22Rv1 (cell line): ENCODE measurements at regions not wholly inside any gene's neighbourhood (a gene's known extent, or its start where the extent isn't known, plus 50 kb on each side); places are given as distances from the start of the nearest gene placed in this dataset.

ENCODE experiments used
- CTCF ChIP-seq: fragments of 450-650 bp; IDR thresholded peaks from 2 replicates; pipeline ENCODE4 v1.5.1; 2017; ENCODE audit warnings: mild to moderate bottlenecking
- ZFX ChIP-seq: fragments of 450-650 bp; IDR thresholded peaks from 2 replicates; pipeline ENCODE4 v1.6.1; 2017; ENCODE audit warnings: antibody characterized with exemption, borderline replicate concordance

GRCh38 chr3:5531741-5532290 lies 344.3 kb downstream of the EDEM1 start:
- TF ChIP-seq CTCF (no peak), ZFX (no peak)
